CD4-positive, alpha-beta T cell treated with Interleukin-2 at 100 ng/mL for 4 hours (primary cell): ENCODE measurements at regions not wholly inside any gene's neighbourhood (a gene's known extent, or its start where the extent isn't known, plus 50 kb on each side); places are given as distances from the start of the nearest gene placed in this dataset.
"Not testable (repeated sequence)": the region's sequence is repeated elsewhere in the genome, so short reads cannot be mapped to it uniquely, and the experiment has no call there.

ENCODE experiments used
- DNase-seq: peaks from one replicate; pipeline ENCODE4 v3.0.0-alpha.2; 2020; ENCODE audit warnings: low spot score

- no peak for DNase-seq
Observed at GRCh38 chr4:61011051-61011450, 189.1 kb upstream of the ADGRL3 start.

- DNase-seq = not testable (repeated sequence)
Observed at GRCh38 chr4:61011936-61012335, 188.2 kb upstream of the ADGRL3 start.

- DNase-seq = no peak
Observed at GRCh38 chr4:61024610-61025009, 175.5 kb upstream of the ADGRL3 start.

- no peak for DNase-seq
Observed at GRCh38 chr4:61027939-61028338, 172.2 kb upstream of the ADGRL3 start.

GRCh38 chr4:61036071-61036684 lies 163.9 kb upstream of the ADGRL3 start:
- no peak for DNase-seq

GRCh38 chr4:61041527-61041926 lies 158.6 kb upstream of the ADGRL3 start:
- no peak for DNase-seq

- no peak for DNase-seq
Observed at GRCh38 chr4:61044837-61045236, 155.3 kb upstream of the ADGRL3 start.

- DNase-seq = no peak
Observed at GRCh38 chr4:61049018-61049417, 151.1 kb upstream of the ADGRL3 start.

- no peak for DNase-seq
Observed at GRCh38 chr4:61067381-61067780, 132.7 kb upstream of the ADGRL3 start.

GRCh38 chr4:61068060-61068459 lies 132.1 kb upstream of the ADGRL3 start:
- DNase-seq = no peak

GRCh38 chr4:61068745-61069144 lies 131.4 kb upstream of the ADGRL3 start:
- DNase-seq = no peak

- DNase-seq = no peak
Observed at GRCh38 chr4:61070269-61070668, 129.9 kb upstream of the ADGRL3 start.

- DNase-seq = no peak
Observed at GRCh38 chr4:61079427-61079826, 120.7 kb upstream of the ADGRL3 start.

GRCh38 chr4:61079976-61080375 lies 120.2 kb upstream of the ADGRL3 start:
- DNase-seq = no peak

GRCh38 chr4:61085534-61085933 lies 114.6 kb upstream of the ADGRL3 start:
- DNase-seq = no peak

GRCh38 chr4:61086357-61086756 lies 113.8 kb upstream of the ADGRL3 start:
- DNase-seq = no peak

- no peak for DNase-seq
Observed at GRCh38 chr4:61086979-61087378, 113.1 kb upstream of the ADGRL3 start.

GRCh38 chr4:61094854-61095598 lies 105.1 kb upstream of the ADGRL3 start:
- DNase-seq = no peak

GRCh38 chr4:61128682-61129081 lies 71.4 kb upstream of the ADGRL3 start:
- DNase-seq = no peak

GRCh38 chr4:61129971-61130370 lies 70.2 kb upstream of the ADGRL3 start:
- no peak for DNase-seq

- no peak for DNase-seq
Observed at GRCh38 chr4:61143461-61143860, 56.7 kb upstream of the ADGRL3 start.

- DNase-seq = no peak
Observed at GRCh38 chr4:61149278-61149677, 50.8 kb upstream of the ADGRL3 start.
